ENCODE measurements at regions not wholly inside any gene's neighbourhood (a gene's known extent, or its start where the extent isn't known, plus 50 kb on each side); places are given as distances from the start of the nearest gene placed in this dataset.

GRCh38 chr12:127942981-127943380 is 324.0 kb upstream of the TMEM132C start:
- in situ Hi-C loops (cut with MboI; ENCODE audit: low sequenced_read_pairs, unreplicated experiment): no loop called here
- no peak for DNase-seq (ENCODE audit: low spot score)
- TF ChIP-seq CTCF (IDR thresholded peaks at IDR 0.05; ENCODE audit: borderline replicate concordance, control extremely low read depth, extremely low read depth, insufficient read depth, missing control alignments): no peak

GRCh38 chr12:127943481-127944210 is 323.3 kb upstream of the TMEM132C start:
- DNase-seq (ENCODE audit: low spot score): no peak
- no peak for TF ChIP-seq CTCF (IDR thresholded peaks at IDR 0.05; ENCODE audit: borderline replicate concordance, control extremely low read depth, extremely low read depth, insufficient read depth, missing control alignments)
- in situ Hi-C loops (cut with MboI; ENCODE audit: low sequenced_read_pairs, unreplicated experiment): no loop called here

- no peak for DNase-seq (ENCODE audit: low spot score)
- in situ Hi-C loops (cut with MboI; ENCODE audit: low sequenced_read_pairs, unreplicated experiment): no loop called here
- TF ChIP-seq CTCF (IDR thresholded peaks at IDR 0.05; ENCODE audit: borderline replicate concordance, control extremely low read depth, extremely low read depth, insufficient read depth, missing control alignments): no peak
These were observed 322.6 kb upstream of the TMEM132C start for GRCh38 chr12:127944211-127944899.

- no peak for TF ChIP-seq CTCF (IDR thresholded peaks at IDR 0.05; ENCODE audit: borderline replicate concordance, control extremely low read depth, extremely low read depth, insufficient read depth, missing control alignments)
- in situ Hi-C loops (cut with MboI; ENCODE audit: low sequenced_read_pairs, unreplicated experiment): no loop called here
- DNase-seq (ENCODE audit: low spot score): no peak
These were observed 309.8 kb upstream of the TMEM132C start for GRCh38 chr12:127957001-127957660.

GRCh38 chr12:127962303-127962702 is 304.7 kb upstream of the TMEM132C start:
- in situ Hi-C loops (cut with MboI; ENCODE audit: low sequenced_read_pairs, unreplicated experiment): no loop called here
- no peak for DNase-seq (ENCODE audit: low spot score)
- no peak for TF ChIP-seq CTCF (IDR thresholded peaks at IDR 0.05; ENCODE audit: borderline replicate concordance, control extremely low read depth, extremely low read depth, insufficient read depth, missing control alignments)

GRCh38 chr12:127963933-127964332 is 303.0 kb upstream of the TMEM132C start:
- DNase-seq (ENCODE audit: low spot score): no peak
- in situ Hi-C loops (cut with MboI; ENCODE audit: low sequenced_read_pairs, unreplicated experiment): no loop called here
- no peak for TF ChIP-seq CTCF (IDR thresholded peaks at IDR 0.05; ENCODE audit: borderline replicate concordance, control extremely low read depth, extremely low read depth, insufficient read depth, missing control alignments)

All from GM13976 (cell line).